ENCODE measurements at regions not wholly inside any gene's neighbourhood (a gene's known extent, or its start where the extent isn't known, plus 50 kb on each side); places are given as distances from the start of the nearest gene placed in this dataset.

GRCh38 chrX:122850326-122850725 lies 333.8 kb upstream of the GRIA3 start:
- no peaks in the 10 kb centered on the region for H3K4me1 ChIP-seq (ENCODE audit: insufficient read depth)
- no peak overlapping the region for H3K27ac ChIP-seq (ENCODE audit: low read depth)
- no peaks in the 10 kb centered on the region for H3K36me3 ChIP-seq (ENCODE audit: insufficient read depth)
- WGBS, result 91% methylated on average over 4 of the region's 4 CpGs
- DNase-seq (ENCODE audit: extremely low spot score), result no peak
- no peak overlapping the region for H3K4me3 ChIP-seq (ENCODE audit: low read depth, low read length)

GRCh38 chrX:122856205-122856604 lies 327.9 kb upstream of the GRIA3 start:
- H3K27ac ChIP-seq (ENCODE audit: low read depth), result no peak overlapping the region
- no peaks in the 10 kb centered on the region for H3K4me1 ChIP-seq (ENCODE audit: insufficient read depth)
- WGBS, result 17% methylated on average over 2 of the region's 2 CpGs
- no peak for DNase-seq (ENCODE audit: extremely low spot score)
- no peaks in the 10 kb centered on the region for H3K36me3 ChIP-seq (ENCODE audit: insufficient read depth)
- no peak overlapping the region for H3K4me3 ChIP-seq (ENCODE audit: low read depth, low read length)

GRCh38 chrX:122857734-122858133 lies 326.3 kb upstream of the GRIA3 start:
- Histone ChIP-seq H3K27ac (ENCODE audit: low read depth) (no peak overlapping the region), H3K36me3 (ENCODE audit: insufficient read depth) (no peaks in the 10 kb centered on the region), H3K4me1 (ENCODE audit: insufficient read depth) (no peaks in the 10 kb centered on the region), H3K4me3 (ENCODE audit: low read depth, low read length) (no peak overlapping the region)
- DNase-seq (ENCODE audit: extremely low spot score), result no peak
- 74% methylated on average over 2 of the region's 2 CpGs for WGBS

GRCh38 chrX:122863067-122863466 lies 321.0 kb upstream of the GRIA3 start:
- H3K4me1 ChIP-seq (ENCODE audit: insufficient read depth), result no peaks in the 10 kb centered on the region
- no peak overlapping the region for H3K4me3 ChIP-seq (ENCODE audit: low read depth, low read length)
- no peak for DNase-seq (ENCODE audit: extremely low spot score)
- no peak overlapping the region for H3K27ac ChIP-seq (ENCODE audit: low read depth)
- H3K36me3 ChIP-seq (ENCODE audit: insufficient read depth), result no peaks in the 10 kb centered on the region
- WGBS, result 92% methylated on average over 3 of the region's 3 CpGs

GRCh38 chrX:122866532-122866931 lies 317.5 kb upstream of the GRIA3 start:
- Histone ChIP-seq H3K4me1 (ENCODE audit: insufficient read depth) (no peaks in the 10 kb centered on the region), H3K27ac (ENCODE audit: low read depth) (no peak overlapping the region), H3K4me3 (ENCODE audit: low read depth, low read length) (no peak overlapping the region), H3K36me3 (ENCODE audit: insufficient read depth) (no peaks in the 10 kb centered on the region)
- peak; percentile 2 for DNase-seq (ENCODE audit: extremely low spot score)
- WGBS, result 48% methylated on average over 2 of the region's 2 CpGs

GRCh38 chrX:122868631-122869030 lies 315.4 kb upstream of the GRIA3 start:
- DNase-seq (ENCODE audit: extremely low spot score), result no peak
- H3K36me3 ChIP-seq (ENCODE audit: insufficient read depth), result no peaks in the 10 kb centered on the region
- 57% methylated on average over 1 of the region's 1 CpG for WGBS
- H3K4me3 ChIP-seq (ENCODE audit: low read depth, low read length), result no peak overlapping the region
- no peaks in the 10 kb centered on the region for H3K4me1 ChIP-seq (ENCODE audit: insufficient read depth)
- no peak overlapping the region for H3K27ac ChIP-seq (ENCODE audit: low read depth)

GRCh38 chrX:122869171-122869570 lies 314.9 kb upstream of the GRIA3 start:
- Histone ChIP-seq H3K4me3 (ENCODE audit: low read depth, low read length) (no peak overlapping the region), H3K4me1 (ENCODE audit: insufficient read depth) (no peaks in the 10 kb centered on the region), H3K27ac (ENCODE audit: low read depth) (no peak overlapping the region), H3K36me3 (ENCODE audit: insufficient read depth) (no peaks in the 10 kb centered on the region)
- no peak for DNase-seq (ENCODE audit: extremely low spot score)
- 94% methylated on average over 4 of the region's 4 CpGs for WGBS

GRCh38 chrX:122878269-122878668 lies 305.8 kb upstream of the GRIA3 start:
- Histone ChIP-seq H3K27ac (ENCODE audit: low read depth) (no peak overlapping the region), H3K4me1 (ENCODE audit: insufficient read depth) (no peaks in the 10 kb centered on the region), H3K4me3 (ENCODE audit: low read depth, low read length) (no peak overlapping the region), H3K36me3 (ENCODE audit: insufficient read depth) (no peaks in the 10 kb centered on the region)
- DNase-seq (ENCODE audit: extremely low spot score), result no peak
- 64% methylated on average over 2 of the region's 2 CpGs for WGBS

GRCh38 chrX:122880952-122881351 lies 303.1 kb upstream of the GRIA3 start:
- Histone ChIP-seq H3K36me3 (ENCODE audit: insufficient read depth) (no peaks in the 10 kb centered on the region), H3K4me3 (ENCODE audit: low read depth, low read length) (no peak overlapping the region)
- WGBS, result 83% methylated on average over 3 of the region's 3 CpGs

GRCh38 chrX:122890729-122891128 lies 293.3 kb upstream of the GRIA3 start:
- H3K4me3 ChIP-seq (ENCODE audit: low read depth, low read length), result no peak overlapping the region
- no peak overlapping the region for H3K27ac ChIP-seq (ENCODE audit: low read depth)
- no peak for DNase-seq (ENCODE audit: extremely low spot score)
- no peaks in the 10 kb centered on the region for H3K36me3 ChIP-seq (ENCODE audit: insufficient read depth)
- H3K4me1 ChIP-seq (ENCODE audit: insufficient read depth), result no peaks in the 10 kb centered on the region

More at GRCh38 chrX:122880952-122881351, 303.1 kb upstream of the GRIA3 start:
- DNase-seq (ENCODE audit: extremely low spot score), result no peak
- H3K4me1 ChIP-seq (ENCODE audit: insufficient read depth), result no peaks in the 10 kb centered on the region
- H3K27ac ChIP-seq (ENCODE audit: low read depth), result no peak overlapping the region

- Histone ChIP-seq H3K36me3 (ENCODE audit: insufficient read depth) (no peaks in the 10 kb centered on the region), H3K4me3 (ENCODE audit: low read depth, low read length) (no peak overlapping the region), H3K4me1 (ENCODE audit: insufficient read depth) (no peaks in the 10 kb centered on the region), H3K27ac (ENCODE audit: low read depth) (no peak overlapping the region)
- WGBS, result 92% methylated on average over 7 of the region's 7 CpGs
- DNase-seq (ENCODE audit: extremely low spot score), result no peak
These were observed 277.4 kb upstream of the GRIA3 start for GRCh38 chrX:122906726-122907125.

GRCh38 chrX:122907375-122907774 lies 276.7 kb upstream of the GRIA3 start:
- 96% methylated on average over 1 of the region's 1 CpG for WGBS
- H3K36me3 ChIP-seq (ENCODE audit: insufficient read depth), result no peaks in the 10 kb centered on the region

GRCh38 chrX:122910697-122911096 lies 273.4 kb upstream of the GRIA3 start:
- 79% methylated on average over 2 of the region's 2 CpGs for WGBS
- Histone ChIP-seq H3K4me3 (ENCODE audit: low read depth, low read length) (no peak overlapping the region), H3K4me1 (ENCODE audit: insufficient read depth) (no peaks in the 10 kb centered on the region), H3K27ac (ENCODE audit: low read depth) (no peak overlapping the region), H3K36me3 (ENCODE audit: insufficient read depth) (no peaks in the 10 kb centered on the region)
- DNase-seq (ENCODE audit: extremely low spot score), result no peak

More at GRCh38 chrX:122907375-122907774, 276.7 kb upstream of the GRIA3 start:
- DNase-seq (ENCODE audit: extremely low spot score), result no peak
- H3K4me3 ChIP-seq (ENCODE audit: low read depth, low read length), result no peak overlapping the region
- no peaks in the 10 kb centered on the region for H3K4me1 ChIP-seq (ENCODE audit: insufficient read depth)
- no peak overlapping the region for H3K27ac ChIP-seq (ENCODE audit: low read depth)

GRCh38 chrX:122913134-122913533 lies 270.9 kb upstream of the GRIA3 start:
- Histone ChIP-seq H3K4me1 (ENCODE audit: insufficient read depth) (no peaks in the 10 kb centered on the region), H3K4me3 (ENCODE audit: low read depth, low read length) (no peak overlapping the region), H3K27ac (ENCODE audit: low read depth) (no peak overlapping the region), H3K36me3 (ENCODE audit: insufficient read depth) (no peaks in the 10 kb centered on the region)
- 89% methylated on average over 1 of the region's 1 CpG for WGBS
- no peak for DNase-seq (ENCODE audit: extremely low spot score)

- no peak for DNase-seq (ENCODE audit: extremely low spot score)
- H3K27ac ChIP-seq (ENCODE audit: low read depth), result no peak overlapping the region
- H3K36me3 ChIP-seq (ENCODE audit: insufficient read depth), result no peaks in the 10 kb centered on the region
- 96% methylated on average over 1 of the region's 1 CpG for WGBS
- no peak overlapping the region for H3K4me3 ChIP-seq (ENCODE audit: low read depth, low read length)
- no peaks in the 10 kb centered on the region for H3K4me1 ChIP-seq (ENCODE audit: insufficient read depth)
These were observed 270.3 kb upstream of the GRIA3 start for GRCh38 chrX:122913764-122914163.
